ENCODE measurements at regions not wholly inside any gene's neighbourhood (a gene's known extent, or its start where the extent isn't known, plus 50 kb on each side); places are given as distances from the start of the nearest gene placed in this dataset.

- TF ChIP-seq, protein P1, sequence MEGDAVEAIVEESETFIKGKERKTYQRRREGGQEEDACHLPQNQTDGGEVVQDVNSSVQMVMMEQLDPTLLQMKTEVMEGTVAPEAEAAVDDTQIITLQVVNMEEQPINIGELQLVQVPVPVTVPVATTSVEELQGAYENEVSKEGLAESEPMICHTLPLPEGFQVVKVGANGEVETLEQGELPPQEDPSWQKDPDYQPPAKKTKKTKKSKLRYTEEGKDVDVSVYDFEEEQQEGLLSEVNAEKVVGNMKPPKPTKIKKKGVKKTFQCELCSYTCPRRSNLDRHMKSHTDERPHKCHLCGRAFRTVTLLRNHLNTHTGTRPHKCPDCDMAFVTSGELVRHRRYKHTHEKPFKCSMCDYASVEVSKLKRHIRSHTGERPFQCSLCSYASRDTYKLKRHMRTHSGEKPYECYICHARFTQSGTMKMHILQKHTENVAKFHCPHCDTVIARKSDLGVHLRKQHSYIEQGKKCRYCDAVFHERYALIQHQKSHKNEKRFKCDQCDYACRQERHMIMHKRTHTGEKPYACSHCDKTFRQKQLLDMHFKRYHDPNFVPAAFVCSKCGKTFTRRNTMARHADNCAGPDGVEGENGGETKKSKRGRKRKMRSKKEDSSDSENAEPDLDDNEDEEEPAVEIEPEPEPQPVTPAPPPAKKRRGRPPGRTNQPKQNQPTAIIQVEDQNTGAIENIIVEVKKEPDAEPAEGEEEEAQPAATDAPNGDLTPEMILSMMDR (IDR thresholded peaks at IDR 0.05): no peak
- H3K27ac Mint-ChIP-seq: no peak overlapping the region
- POLR2A ChIA-PET: no interaction called here
- no peak overlapping the region for H3K4me3 Mint-ChIP-seq
- no peak for DNase-seq
- no peaks in the 10 kb centered on the region for H3K4me1 Mint-ChIP-seq
- peaks cover 27% of the 10 kb centered on the region for H3K27me3 Mint-ChIP-seq
- no peaks in the 10 kb centered on the region for H3K9me3 Mint-ChIP-seq
- intact Hi-C loops (cut with micrococcal nuclease): no loop called here
- no peaks in the 10 kb centered on the region for H3K36me3 Mint-ChIP-seq (ENCODE audit: low read depth)
- CTCF ChIA-PET: no interaction called here
- ATAC-seq (ENCODE audit: low read depth): no peak
Observed at GRCh38 chr4:24650849-24651640, 66.7 kb upstream of the DHX15 start.

- H3K9me3 Mint-ChIP-seq: no peaks in the 10 kb centered on the region
- no peak for ATAC-seq (ENCODE audit: low read depth)
- intact Hi-C loops (cut with micrococcal nuclease): no loop called here
- POLR2A ChIA-PET: no interaction called here
- peaks cover 32% of the 10 kb centered on the region for H3K27me3 Mint-ChIP-seq
- H3K36me3 Mint-ChIP-seq (ENCODE audit: low read depth): no peaks in the 10 kb centered on the region
- CTCF ChIA-PET: no interaction called here
- peaks cover 5% of the 10 kb centered on the region for H3K4me1 Mint-ChIP-seq
- TF ChIP-seq, protein P1 (IDR thresholded peaks at IDR 0.05): no peak
- H3K4me3 Mint-ChIP-seq: no peak overlapping the region
- no peak for DNase-seq
- no peak overlapping the region for H3K27ac Mint-ChIP-seq
Observed at GRCh38 chr4:24655326-24655725, 71.0 kb upstream of the DHX15 start.

DNA sequence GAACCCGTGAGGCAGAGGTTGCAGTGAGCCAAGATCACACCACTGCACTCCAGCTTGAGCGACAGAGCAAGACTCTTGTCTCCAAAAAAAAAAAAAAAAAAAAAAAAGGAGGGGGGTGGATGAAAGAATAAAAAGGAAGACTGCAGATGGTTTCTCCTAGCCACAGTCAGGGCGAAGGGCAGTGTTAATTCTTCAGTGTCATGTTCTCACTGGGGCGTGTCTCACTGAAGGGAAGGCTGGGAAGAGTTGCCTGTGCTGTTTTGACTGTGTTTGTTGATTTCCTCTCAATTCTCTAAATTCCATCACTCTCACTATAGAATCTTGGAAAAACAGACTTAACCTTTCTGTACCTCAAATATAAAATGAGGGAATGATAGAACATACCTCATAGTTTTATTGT is 71.6 kb upstream of the DHX15 start:
- peaks cover 5% of the 10 kb centered on the region for H3K4me1 Mint-ChIP-seq
- H3K27me3 Mint-ChIP-seq: peaks cover 31% of the 10 kb centered on the region
- DNase-seq (no peak), ATAC-seq (ENCODE audit: low read depth) (no peak)
- ChIA-PET POLR2A (no interaction called here), CTCF (no interaction called here)
- H3K9me3 Mint-ChIP-seq: no peaks in the 10 kb centered on the region
- H3K27ac Mint-ChIP-seq: no peak overlapping the region
- intact Hi-C loops (cut with micrococcal nuclease): no loop called here
- H3K4me3 Mint-ChIP-seq: no peak overlapping the region
- TF ChIP-seq, protein P1 (IDR thresholded peaks at IDR 0.05): no peak
- H3K36me3 Mint-ChIP-seq (ENCODE audit: low read depth): no peaks in the 10 kb centered on the region

DNA sequence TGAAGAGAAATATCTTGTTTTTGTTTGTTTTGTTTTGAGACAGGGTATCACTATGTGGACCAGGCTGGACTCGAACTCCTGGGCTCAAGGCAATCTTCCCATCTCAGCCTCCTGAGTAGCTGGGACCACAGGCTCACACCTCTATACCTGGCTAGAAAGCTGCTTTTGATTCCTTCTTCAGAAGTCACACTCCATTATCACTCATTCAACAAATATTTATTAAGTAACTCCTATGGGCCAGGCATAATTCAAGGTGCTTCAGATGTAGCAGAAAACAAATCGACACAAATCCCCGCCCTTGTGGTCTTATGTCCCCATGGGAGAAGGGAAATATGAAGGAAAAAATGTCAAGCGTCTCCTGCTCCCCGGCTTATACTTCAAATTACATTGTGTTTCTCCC is 72.6 kb upstream of the DHX15 start:
- no peaks in the 10 kb centered on the region for H3K9me3 Mint-ChIP-seq
- peaks cover 5% of the 10 kb centered on the region for H3K4me1 Mint-ChIP-seq
- no peak overlapping the region for H3K27ac Mint-ChIP-seq
- ChIA-PET CTCF (no interaction called here), POLR2A (no interaction called here)
- intact Hi-C loops (cut with micrococcal nuclease): no loop called here
- no peaks in the 10 kb centered on the region for H3K36me3 Mint-ChIP-seq (ENCODE audit: low read depth)
- H3K27me3 Mint-ChIP-seq: peaks cover 30% of the 10 kb centered on the region
- no peak overlapping the region for H3K4me3 Mint-ChIP-seq
- ATAC-seq (ENCODE audit: low read depth): no peak
- DNase-seq: no peak
- TF ChIP-seq, protein P1 (IDR thresholded peaks at IDR 0.05): no peak

GRCh38 chr4:24657768-24658617 is 73.6 kb upstream of the DHX15 start:
- peak; percentile 47 for ATAC-seq (ENCODE audit: low read depth)
- H3K4me1 Mint-ChIP-seq: peaks cover 5% of the 10 kb centered on the region
- no peaks in the 10 kb centered on the region for H3K36me3 Mint-ChIP-seq (ENCODE audit: low read depth)
- no peak for DNase-seq
- CTCF ChIA-PET: no interaction called here
- no peak overlapping the region for H3K4me3 Mint-ChIP-seq
- intact Hi-C loops (cut with micrococcal nuclease): no loop called here
- TF ChIP-seq, protein P1 (IDR thresholded peaks at IDR 0.05): no peak
- H3K27me3 Mint-ChIP-seq: peaks cover 32% of the 10 kb centered on the region
- no peaks in the 10 kb centered on the region for H3K9me3 Mint-ChIP-seq
- no peak overlapping the region for H3K27ac Mint-ChIP-seq
- POLR2A ChIA-PET: no interaction called here

Data from activated B cell treated with CpG ODN at 0.5 μM for 24 hours (primary cell).